Fibroblast of the aortic adventitia (primary cell): ENCODE measurements at regions not wholly inside any gene's neighbourhood (a gene's known extent, or its start where the extent isn't known, plus 50 kb on each side); places are given as distances from the start of the nearest gene placed in this dataset.
A peak's percentile ranks its signal among the peaks of the same experiment; 100 is the strongest.

Experiments used
- DNase-seq: peaks from one replicate; pipeline ENCODE4 v3.0.0-alpha.2; 2010; ENCODE audit warnings: low read depth
- H3K4me3 ChIP-seq: 2 replicates; pipeline ENCODE4 v1.5.1; 2011; ENCODE audit warnings: low read depth, mild to moderate bottlenecking, control low read depth, low read length, moderate library complexity
- TF ChIP-seq, protein P1 (sequence below): IDR thresholded peaks from 2 replicates; pipeline ENCODE4 v1.5.1; 2011; ENCODE audit warnings: mild to moderate bottlenecking, low read length, control low read depth, inconsistent platforms; ENCODE audit not compliant: insufficient read depth

DNA sequence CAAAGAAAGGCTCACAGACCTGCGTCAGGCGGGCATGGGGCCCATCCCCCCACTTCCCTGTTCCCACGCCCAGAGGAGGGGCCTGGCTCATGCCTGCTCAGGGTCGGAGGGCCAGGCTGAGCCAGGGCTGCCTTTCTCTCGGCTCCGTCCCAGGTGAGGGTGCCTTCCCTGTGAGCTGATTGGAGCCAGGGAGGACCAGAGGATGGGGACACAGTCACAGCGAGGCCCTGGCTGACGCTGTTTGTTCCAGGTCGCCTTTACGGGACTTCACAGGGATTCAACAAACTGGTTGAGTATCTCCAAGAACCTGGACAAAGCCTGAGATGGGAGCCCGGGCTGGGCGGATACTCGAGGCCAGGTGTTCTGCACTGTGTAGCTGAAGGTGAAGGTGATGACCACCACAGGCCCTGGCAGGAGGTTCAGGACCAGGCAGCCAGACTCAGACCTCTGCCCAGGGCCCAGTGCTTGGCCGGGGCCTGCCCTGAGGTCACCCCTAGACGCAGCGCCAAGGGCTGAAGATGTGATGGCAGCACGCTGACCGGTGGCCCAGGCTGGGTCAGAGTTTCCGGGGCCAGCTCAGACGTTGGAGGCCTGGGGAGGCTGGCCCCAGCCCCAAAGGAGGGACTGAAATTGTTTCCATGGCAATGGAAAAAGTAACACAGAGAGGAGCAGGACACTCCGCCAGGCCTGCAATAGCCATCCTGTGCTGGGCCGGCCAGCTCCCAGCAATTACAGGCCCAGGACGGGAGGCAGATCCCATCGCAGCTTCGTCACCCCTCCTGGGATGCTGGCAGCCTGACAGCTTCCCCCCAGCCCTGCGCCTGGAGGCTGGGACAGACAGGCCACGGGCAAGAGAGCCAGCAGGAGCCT, 65.3 kb upstream of the ADAMTS2 start:
- no peak overlapping the region for H3K4me3 ChIP-seq
- TF ChIP-seq, protein P1, sequence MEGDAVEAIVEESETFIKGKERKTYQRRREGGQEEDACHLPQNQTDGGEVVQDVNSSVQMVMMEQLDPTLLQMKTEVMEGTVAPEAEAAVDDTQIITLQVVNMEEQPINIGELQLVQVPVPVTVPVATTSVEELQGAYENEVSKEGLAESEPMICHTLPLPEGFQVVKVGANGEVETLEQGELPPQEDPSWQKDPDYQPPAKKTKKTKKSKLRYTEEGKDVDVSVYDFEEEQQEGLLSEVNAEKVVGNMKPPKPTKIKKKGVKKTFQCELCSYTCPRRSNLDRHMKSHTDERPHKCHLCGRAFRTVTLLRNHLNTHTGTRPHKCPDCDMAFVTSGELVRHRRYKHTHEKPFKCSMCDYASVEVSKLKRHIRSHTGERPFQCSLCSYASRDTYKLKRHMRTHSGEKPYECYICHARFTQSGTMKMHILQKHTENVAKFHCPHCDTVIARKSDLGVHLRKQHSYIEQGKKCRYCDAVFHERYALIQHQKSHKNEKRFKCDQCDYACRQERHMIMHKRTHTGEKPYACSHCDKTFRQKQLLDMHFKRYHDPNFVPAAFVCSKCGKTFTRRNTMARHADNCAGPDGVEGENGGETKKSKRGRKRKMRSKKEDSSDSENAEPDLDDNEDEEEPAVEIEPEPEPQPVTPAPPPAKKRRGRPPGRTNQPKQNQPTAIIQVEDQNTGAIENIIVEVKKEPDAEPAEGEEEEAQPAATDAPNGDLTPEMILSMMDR: no peak
- DNase-seq: no peak

DNA sequence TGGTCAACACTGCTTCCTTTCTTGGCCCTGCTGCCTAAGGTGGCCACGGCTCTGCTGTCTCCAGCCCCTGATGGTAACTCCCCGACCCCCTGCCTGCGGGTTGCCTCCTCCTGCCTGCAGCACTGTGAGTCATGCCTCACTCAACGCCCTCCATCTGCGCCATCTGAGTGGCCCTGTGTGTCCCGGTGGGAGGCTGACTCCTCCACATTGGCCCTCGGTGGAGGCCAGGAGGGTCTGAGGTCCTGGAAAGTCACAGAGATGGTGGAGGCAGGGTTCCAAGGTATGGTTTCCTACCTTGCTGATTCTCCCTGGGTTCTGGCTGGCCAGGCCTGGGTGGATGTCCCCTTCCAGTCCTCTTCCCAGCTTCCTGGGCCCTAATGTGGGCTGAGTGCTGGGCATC, 64.5 kb upstream of the ADAMTS2 start:
- TF ChIP-seq, protein P1: no peak
- no peak overlapping the region for H3K4me3 ChIP-seq
- no peak for DNase-seq

DNA sequence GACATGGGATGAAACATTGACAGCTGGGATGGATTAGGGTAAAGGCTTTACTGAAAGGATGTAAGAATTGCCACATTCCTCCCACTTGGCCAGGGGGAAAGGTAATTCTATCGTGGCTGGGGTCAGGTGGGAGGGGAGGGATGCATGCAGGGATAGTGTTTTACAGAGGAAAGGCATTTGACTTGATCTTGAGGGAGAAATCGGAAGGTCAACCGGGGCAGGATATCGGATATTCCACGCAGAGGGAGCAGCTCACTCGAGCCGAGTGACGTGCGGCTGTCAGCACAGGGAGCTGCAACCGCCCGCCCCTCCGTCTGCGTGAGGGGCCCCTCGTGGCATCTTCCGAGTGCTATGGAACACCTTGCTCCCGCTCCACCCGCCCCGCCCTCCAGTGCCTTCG, 63.4 kb upstream of the ADAMTS2 start:
- no peak overlapping the region for H3K4me3 ChIP-seq
- TF ChIP-seq, protein P1: no peak
- no peak for DNase-seq

DNA sequence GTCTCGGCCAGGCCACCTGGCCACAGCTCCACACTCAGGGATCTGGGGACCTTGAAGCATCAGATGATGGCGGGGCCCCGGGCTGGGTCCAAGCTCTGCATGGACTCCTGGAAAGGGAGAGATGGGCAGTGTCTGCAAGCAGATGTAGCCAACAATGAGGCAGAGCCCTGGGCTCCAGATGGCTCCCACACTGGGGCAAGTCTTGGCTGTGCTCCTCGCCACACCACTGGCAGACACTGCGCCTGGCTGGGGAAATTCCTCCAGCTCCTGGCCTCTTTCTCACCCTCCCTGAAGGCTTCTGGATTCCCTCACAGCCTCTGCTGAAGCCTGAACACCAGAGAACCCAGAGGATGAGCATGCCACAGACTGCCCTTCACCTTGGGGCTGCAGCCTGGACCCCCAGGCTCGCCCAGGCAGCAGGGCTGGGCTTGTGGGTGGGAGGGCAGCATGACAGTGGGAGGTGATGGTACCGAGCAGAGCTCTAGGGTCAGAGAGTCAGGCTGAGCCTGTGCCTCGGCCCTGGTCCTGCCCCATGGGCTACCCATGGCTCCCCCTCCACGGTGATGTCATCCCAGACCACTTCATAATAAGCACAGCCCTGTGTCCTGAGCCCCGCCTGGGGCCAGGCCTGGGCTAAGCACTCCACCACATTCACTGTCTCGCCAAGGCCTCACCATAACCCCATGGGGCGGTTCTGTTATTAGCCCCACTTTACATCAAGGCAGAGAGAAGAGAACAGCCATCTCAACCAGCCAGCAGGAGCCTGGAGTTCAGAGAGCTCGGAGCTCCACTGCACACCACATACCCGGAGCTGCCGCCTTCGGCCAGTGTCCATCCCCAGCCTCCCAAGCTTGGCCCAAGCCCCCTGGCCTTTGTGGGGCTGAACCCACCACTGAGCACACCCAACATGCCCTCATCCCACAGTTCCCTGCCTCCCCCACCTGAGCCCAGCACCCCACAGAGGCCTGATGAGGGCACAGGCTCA, 62.2 kb upstream of the ADAMTS2 start:
- DNase-seq: peak; percentile 28
- no peak overlapping the region for H3K4me3 ChIP-seq
- TF ChIP-seq, protein P1: no peak

DNA sequence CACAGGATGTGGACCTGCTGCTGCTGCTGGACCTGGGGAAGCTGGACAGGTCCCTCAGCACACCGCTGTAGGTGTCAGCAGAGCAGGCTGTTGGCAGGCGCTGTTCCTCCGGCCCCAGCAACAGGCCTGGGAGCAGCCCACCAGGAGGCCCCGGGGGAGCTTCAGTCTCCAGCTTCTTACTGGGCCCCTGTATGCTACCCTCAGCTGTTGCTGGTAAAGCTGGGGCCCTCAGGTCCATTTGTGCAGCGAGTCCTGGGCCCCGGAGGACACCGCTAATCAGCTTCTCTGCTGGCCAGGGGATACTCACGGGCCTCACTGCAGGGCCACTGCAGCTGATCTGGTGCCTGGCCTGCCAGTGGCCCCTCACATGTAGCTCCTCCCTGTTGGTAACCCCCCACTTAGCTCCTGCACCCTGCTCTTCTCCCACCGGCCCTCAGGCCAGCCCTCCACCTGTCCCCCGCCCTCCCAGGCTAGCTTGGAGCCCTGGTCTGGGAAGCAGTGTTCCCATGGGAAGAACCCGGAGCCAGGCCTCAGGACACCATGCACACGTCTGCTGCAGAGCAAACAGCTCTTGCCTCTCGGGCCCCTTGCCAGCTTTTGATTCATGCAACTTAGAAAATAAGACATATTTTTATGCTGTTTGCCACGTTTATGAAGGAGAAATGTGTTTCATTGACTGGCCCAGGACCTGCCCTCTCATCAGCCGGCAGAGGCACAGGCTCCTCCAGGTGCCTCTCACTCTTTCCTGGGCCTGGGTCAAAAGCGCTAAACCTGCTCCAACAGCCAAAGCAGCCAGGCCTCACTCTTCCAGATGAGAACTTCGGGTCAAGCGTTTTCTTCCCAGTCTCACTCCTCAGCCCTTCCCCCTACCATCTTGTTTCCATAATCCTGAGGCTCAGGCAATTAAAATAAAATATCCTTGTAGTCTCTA, 61.0 kb upstream of the ADAMTS2 start:
- TF ChIP-seq, protein P1: no peak
- DNase-seq: peak; percentile 16
- no peak overlapping the region for H3K4me3 ChIP-seq
